Mesothelial cell of epicardium (in vitro differentiated cells): ENCODE measurements at regions not wholly inside any gene's neighbourhood (a gene's known extent, or its start where the extent isn't known, plus 50 kb on each side); places are given as distances from the start of the nearest gene placed in this dataset.

Experiments used
- DNase-seq, 2 experiments: peaks; one replicate each; pipeline ENCODE4 v3.0.0; 2021; ENCODE audit warnings: low spot score in 2 of 2; ENCODE audit not compliant: unreplicated experiment in 2 of 2
- H3K27ac Mint-ChIP-seq: 2 replicates; pipeline ENCODE4 v1.8.0; 2021; ENCODE audit warnings: mixed read lengths
- H3K27me3 Mint-ChIP-seq: 2 replicates; pipeline ENCODE4 v1.8.0; 2021; ENCODE audit warnings: low read depth, mixed read lengths
- H3K36me3 Mint-ChIP-seq: 2 replicates; pipeline ENCODE4 v1.8.0; 2021; ENCODE audit warnings: mixed read lengths
- H3K4me1 Mint-ChIP-seq: 2 replicates; pipeline ENCODE4 v1.8.0; 2021; ENCODE audit warnings: mixed read lengths
- H3K4me3 Mint-ChIP-seq: 2 replicates; pipeline ENCODE4 v1.8.0; 2021; ENCODE audit warnings: mild to moderate bottlenecking, moderate library complexity, mixed read lengths
- H3K9me3 Mint-ChIP-seq: 2 replicates; pipeline ENCODE4 v1.8.0; 2021; ENCODE audit warnings: mixed read lengths
- TF ChIP-seq, protein P1 (sequence below): fragments of 200-600 bp; sonication (generic); IDR thresholded peaks from one replicate; pipeline ENCODE4 v1.5.0; 2021; ENCODE audit warnings: antibody characterized with exemption; ENCODE audit not compliant: unreplicated experiment

DNA sequence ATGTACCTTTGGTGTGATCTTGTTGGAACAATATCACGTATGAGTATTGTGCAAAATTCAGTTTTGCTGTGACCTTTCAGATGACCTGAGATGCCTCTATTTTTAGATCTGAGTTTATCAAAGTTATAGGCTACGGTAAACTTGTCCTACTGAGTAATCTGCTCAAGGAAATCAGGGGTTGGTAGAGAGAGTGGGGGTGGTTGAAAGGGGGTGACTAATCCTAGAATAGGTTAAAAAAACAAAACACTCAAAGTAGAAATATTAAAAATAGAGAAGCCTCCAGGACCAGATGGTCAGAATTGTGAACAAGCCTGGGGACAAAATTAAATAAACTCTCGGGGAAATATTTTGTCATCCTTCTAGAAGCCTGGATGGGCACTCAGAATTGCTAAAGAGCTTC is 59.9 kb upstream of the C11orf87 start:
- H3K9me3 Mint-ChIP-seq: no peaks in the 10 kb centered on the region
- H3K36me3 Mint-ChIP-seq: no peaks in the 10 kb centered on the region
- H3K4me1 Mint-ChIP-seq: no peaks in the 10 kb centered on the region
- TF ChIP-seq, protein P1, sequence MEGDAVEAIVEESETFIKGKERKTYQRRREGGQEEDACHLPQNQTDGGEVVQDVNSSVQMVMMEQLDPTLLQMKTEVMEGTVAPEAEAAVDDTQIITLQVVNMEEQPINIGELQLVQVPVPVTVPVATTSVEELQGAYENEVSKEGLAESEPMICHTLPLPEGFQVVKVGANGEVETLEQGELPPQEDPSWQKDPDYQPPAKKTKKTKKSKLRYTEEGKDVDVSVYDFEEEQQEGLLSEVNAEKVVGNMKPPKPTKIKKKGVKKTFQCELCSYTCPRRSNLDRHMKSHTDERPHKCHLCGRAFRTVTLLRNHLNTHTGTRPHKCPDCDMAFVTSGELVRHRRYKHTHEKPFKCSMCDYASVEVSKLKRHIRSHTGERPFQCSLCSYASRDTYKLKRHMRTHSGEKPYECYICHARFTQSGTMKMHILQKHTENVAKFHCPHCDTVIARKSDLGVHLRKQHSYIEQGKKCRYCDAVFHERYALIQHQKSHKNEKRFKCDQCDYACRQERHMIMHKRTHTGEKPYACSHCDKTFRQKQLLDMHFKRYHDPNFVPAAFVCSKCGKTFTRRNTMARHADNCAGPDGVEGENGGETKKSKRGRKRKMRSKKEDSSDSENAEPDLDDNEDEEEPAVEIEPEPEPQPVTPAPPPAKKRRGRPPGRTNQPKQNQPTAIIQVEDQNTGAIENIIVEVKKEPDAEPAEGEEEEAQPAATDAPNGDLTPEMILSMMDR: no peak
- H3K4me3 Mint-ChIP-seq: no peak overlapping the region
- H3K27me3 Mint-ChIP-seq: peaks cover 1% of the 10 kb centered on the region
- no peak for DNase-seq
- H3K27ac Mint-ChIP-seq: no peak overlapping the region

DNA sequence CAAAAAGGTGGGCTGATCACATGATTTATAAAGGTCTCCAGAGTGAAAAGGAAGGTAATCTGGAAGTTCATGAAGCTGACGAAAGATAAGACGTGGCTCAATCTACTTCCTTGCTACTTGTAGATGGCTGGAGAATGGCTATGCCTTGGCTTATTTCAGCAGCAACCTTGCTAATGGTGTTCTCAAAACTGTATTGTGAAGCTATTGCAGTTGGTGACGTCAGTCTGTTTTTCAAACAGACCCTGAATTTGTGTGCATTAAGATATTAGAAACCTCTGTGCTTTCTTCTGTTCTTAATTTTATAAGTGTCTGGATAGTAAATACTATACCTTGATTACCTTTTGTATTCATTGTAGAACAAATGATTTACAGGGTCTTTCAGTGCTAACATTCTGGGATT is 58.3 kb upstream of the C11orf87 start:
- no peak overlapping the region for H3K27ac Mint-ChIP-seq
- TF ChIP-seq, protein P1: no peak
- no peaks in the 10 kb centered on the region for H3K36me3 Mint-ChIP-seq
- no peaks in the 10 kb centered on the region for H3K27me3 Mint-ChIP-seq
- H3K4me3 Mint-ChIP-seq: no peak overlapping the region
- H3K9me3 Mint-ChIP-seq: peaks cover 8% of the 10 kb centered on the region
- H3K4me1 Mint-ChIP-seq: no peaks in the 10 kb centered on the region
- DNase-seq: no peak

DNA sequence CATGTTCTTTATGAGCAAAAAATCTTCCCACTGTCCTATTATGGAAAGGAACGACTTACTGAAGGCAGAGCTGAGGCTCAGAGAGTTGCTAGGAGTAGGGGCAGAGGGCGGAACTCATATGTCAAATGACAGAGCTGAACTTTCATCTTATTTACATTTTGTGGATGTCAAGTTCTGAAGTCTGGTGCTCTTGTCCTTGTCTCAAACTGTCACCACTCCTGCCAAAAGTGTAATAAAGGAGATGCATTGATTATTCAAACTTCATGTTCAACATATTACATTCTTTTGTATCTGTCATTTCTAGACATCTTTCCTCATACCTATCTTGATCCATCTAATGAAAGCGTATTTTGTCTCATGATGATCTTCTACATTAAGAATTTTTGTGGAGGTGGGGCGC is 57.1 kb upstream of the C11orf87 start:
- TF ChIP-seq, protein P1: no peak
- DNase-seq: no peak
- Mint-ChIP-seq H3K27me3 (no peaks in the 10 kb centered on the region), H3K36me3 (no peaks in the 10 kb centered on the region), H3K9me3 (peaks cover 20% of the 10 kb centered on the region), H3K4me1 (no peaks in the 10 kb centered on the region), H3K27ac (no peak overlapping the region), H3K4me3 (no peak overlapping the region)

DNA sequence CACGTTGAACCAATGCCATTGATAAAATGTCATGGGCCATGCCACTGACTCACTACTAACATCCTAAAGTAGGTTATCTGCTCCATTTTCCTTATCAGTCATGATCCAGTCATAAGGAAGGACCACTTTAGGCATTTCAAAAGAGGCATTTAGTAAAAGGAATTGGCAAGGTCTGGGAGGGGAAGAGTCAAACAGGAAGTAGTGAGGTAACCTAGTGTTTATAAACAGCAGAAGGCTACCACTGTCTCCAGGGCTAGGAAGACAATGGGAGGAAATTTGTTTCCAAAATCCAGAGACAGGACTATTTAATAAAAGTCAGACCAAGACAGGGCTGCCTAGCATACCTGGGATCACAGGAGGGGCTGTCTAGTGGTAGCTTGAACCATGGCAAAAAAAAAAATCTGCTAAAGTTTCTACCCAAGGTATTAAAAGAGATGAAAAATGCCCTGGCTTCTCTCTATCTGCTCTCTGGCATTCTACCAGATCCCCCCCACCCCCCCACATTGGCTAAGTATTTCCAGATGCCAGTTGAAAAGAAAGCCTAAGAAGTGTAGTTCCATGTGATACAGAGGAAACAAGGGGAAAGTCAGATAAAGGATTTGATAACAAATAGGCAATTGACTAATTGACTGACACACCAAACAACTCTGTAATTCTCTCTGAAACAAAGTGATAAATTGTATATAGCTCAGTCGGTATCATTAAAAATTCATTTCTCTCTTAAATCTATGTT is 50.4 kb upstream of the C11orf87 start:
- peaks cover 29% of the 10 kb centered on the region for H3K9me3 Mint-ChIP-seq
- H3K27me3 Mint-ChIP-seq: peaks cover 6% of the 10 kb centered on the region
- TF ChIP-seq, protein P1: no peak
- peaks cover 3% of the 10 kb centered on the region for H3K4me1 Mint-ChIP-seq
- no peaks in the 10 kb centered on the region for H3K36me3 Mint-ChIP-seq
- no peak for DNase-seq
- H3K4me3 Mint-ChIP-seq: no peak overlapping the region
- peak overlapping the region; percentile 0 for H3K27ac Mint-ChIP-seq
